Astrocyte of the cerebellum (primary cell): ENCODE measurements at regions not wholly inside any gene's neighbourhood (a gene's known extent, or its start where the extent isn't known, plus 50 kb on each side); places are given as distances from the start of the nearest gene placed in this dataset.

Experiments
- DNase-seq: peaks from one replicate; pipeline ENCODE4 v3.0.0-alpha.2; 2011; ENCODE audit warnings: low read depth
- H3K4me3 ChIP-seq: 2 replicates; pipeline ENCODE4 v1.5.1; 2011; ENCODE audit warnings: mild to moderate bottlenecking, low read depth, low read length, moderate library complexity
- in situ Hi-C: cut with HindIII; loops from 2 replicates; pipeline ENCODE4 v1.10.0; 2017; ENCODE audit warnings: low sequenced_read_pairs
- TF ChIP-seq, protein P1 (sequence below): IDR thresholded peaks from 2 replicates; pipeline ENCODE4 v1.5.1; 2012; ENCODE audit warnings: low read length, low read depth, moderate library complexity, mild to moderate bottlenecking; ENCODE audit errors: missing control alignments

GRCh38 chr2:203789618-203790017 lies 78.0 kb upstream of the CTLA4 start:
- no peak for DNase-seq

GRCh38 chr2:203790134-203790852 lies 77.3 kb upstream of the CTLA4 start:
- no peak for DNase-seq
- TF ChIP-seq, protein P1, sequence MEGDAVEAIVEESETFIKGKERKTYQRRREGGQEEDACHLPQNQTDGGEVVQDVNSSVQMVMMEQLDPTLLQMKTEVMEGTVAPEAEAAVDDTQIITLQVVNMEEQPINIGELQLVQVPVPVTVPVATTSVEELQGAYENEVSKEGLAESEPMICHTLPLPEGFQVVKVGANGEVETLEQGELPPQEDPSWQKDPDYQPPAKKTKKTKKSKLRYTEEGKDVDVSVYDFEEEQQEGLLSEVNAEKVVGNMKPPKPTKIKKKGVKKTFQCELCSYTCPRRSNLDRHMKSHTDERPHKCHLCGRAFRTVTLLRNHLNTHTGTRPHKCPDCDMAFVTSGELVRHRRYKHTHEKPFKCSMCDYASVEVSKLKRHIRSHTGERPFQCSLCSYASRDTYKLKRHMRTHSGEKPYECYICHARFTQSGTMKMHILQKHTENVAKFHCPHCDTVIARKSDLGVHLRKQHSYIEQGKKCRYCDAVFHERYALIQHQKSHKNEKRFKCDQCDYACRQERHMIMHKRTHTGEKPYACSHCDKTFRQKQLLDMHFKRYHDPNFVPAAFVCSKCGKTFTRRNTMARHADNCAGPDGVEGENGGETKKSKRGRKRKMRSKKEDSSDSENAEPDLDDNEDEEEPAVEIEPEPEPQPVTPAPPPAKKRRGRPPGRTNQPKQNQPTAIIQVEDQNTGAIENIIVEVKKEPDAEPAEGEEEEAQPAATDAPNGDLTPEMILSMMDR = no peak
- in situ Hi-C loops = no loop called here
- H3K4me3 ChIP-seq = no peak overlapping the region

More at GRCh38 chr2:203789618-203790017, 78.0 kb upstream of the CTLA4 start:
- H3K4me3 ChIP-seq = no peak overlapping the region
- in situ Hi-C loops = no loop called here
- TF ChIP-seq, protein P1 = no peak

GRCh38 chr2:203796248-203797010 lies 71.1 kb upstream of the CTLA4 start:
- TF ChIP-seq, protein P1 = no peak
- in situ Hi-C loops = no loop called here
- H3K4me3 ChIP-seq = no peak overlapping the region
- no peak for DNase-seq

DNA sequence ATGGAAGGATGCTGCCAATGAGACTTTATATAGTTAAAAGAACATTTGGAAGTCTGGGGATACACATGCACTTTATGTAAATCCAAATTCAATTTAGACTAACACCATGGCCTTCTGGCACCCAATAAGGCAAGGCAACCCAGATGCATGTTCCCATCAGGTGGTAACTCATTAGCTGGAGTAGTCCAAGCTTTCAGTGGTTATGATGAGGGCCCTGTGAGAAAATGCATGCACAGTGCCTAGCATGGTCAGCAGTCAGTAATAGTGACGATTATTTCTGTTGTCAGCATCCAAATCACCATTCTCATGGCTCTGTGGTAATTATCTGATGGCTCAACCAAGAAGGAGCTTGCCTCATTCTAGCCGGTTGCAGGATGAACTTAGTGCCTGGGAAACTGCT lies 70.3 kb upstream of the CTLA4 start:
- no peak overlapping the region for H3K4me3 ChIP-seq
- DNase-seq = no peak
- TF ChIP-seq, protein P1 = no peak
- in situ Hi-C loops = no loop called here

- DNase-seq = no peak
- TF ChIP-seq, protein P1 = no peak
- in situ Hi-C loops = no loop called here
- H3K4me3 ChIP-seq = no peak overlapping the region
Measured at GRCh38 chr2:203797712-203798111, 69.9 kb upstream of the CTLA4 start.

DNA sequence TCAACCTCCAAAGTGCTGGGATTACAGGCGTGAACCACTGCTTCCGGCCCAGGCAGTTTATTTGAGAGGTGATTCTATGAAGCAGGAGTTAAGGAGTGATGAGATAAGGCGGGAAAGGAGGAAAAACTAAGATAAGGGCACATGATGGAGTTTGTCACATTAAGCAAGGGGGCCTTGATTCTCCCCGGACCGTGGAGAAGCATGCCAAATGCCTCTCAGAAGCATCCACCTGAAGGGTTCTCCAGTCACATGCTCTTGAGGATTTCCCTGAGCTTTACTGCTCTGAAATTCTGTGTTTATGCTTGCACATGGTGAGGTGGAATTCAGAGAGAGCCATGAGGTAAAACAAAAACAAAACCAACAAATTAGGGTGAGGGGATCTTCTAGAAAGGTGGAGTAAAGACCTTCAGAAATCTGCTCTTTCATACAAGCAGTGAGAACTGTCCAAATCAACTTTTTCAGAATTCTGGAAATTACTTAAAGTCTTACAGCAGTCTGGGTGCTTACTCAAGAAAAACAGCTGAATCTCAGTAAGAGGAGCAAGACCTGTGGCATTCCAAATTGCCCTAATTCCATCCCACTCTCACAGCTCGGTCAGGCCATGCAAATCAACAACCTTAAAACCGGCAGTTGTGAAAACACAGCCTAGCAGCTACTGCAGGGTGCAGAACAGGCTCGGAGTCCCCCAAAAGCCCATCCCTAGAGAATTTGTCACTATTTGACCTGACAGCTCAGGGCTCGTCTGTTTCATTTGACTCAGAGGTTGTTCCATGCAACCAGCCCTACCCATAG lies 69.1 kb upstream of the CTLA4 start:
- no peak for DNase-seq
- H3K4me3 ChIP-seq = no peak overlapping the region
- TF ChIP-seq, protein P1 = no peak
- in situ Hi-C loops = no loop called here
